ENCODE measurements at regions not wholly inside any gene's neighbourhood (a gene's known extent, or its start where the extent isn't known, plus 50 kb on each side); places are given as distances from the start of the nearest gene placed in this dataset.

DNA sequence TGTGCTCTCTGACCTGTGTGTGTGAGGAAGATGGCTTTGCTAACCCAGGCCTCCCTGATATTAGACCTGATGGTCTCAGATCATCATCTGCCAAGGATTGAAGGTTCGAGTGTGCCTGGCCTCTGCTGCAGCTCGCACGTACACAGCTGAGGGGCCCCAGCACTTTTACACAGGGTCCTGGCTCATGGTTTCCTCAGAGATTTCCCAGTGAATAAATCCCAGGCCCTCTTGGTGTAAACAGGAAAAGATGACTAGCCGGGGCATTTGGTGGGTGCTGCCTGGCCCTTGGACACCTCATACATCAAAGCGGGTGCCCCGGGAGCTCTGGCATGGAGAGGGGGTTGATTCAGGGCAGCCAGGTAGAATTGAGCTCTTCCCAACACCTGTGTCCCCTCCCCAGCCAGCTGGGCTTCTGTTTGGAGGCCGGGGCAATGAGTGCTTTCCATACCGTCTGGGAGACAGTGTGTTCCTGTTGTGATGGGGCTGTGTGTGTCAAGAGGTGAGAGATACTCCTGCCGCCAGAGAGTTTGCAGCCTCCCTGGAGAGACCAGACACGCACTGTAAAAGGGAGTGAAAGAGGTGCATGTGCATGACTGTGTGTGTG is 72.5 kb upstream of the TLE3 start:
- Mint-ChIP-seq H3K4me3 (no peak overlapping the region), H3K9me3 (no peaks in the 10 kb centered on the region), H3K4me1 (peaks cover 11 to 13% of the 10 kb centered on the region in 2 experiments), H3K36me3 (ENCODE audit: insufficient read depth in 1 of 3, low read depth in 3 of 3) (no peaks in the 10 kb centered on the region), H3K27me3 (ENCODE audit: low read depth) (peaks cover 9% of the 10 kb centered on the region), H3K27ac (no peak overlapping the region)
- Histone ChIP-seq H3K79me1 (ENCODE audit: insufficient read depth, low read depth, low read length, poor library complexity, severe bottlenecking) (no peaks in the 10 kb centered on the region), H2BK20ac (ENCODE audit: low read depth, low read length, poor library complexity, severe bottlenecking) (no peak overlapping the region), H2AFZ (ENCODE audit: low read length) (no peak overlapping the region), H3K18ac (ENCODE audit: insufficient read length, low read depth, low read length) (no peak overlapping the region), H2BK120ac (ENCODE audit: low read depth, low read length, poor library complexity, severe bottlenecking) (no peak overlapping the region), H2BK5ac (ENCODE audit: insufficient read length, low read length) (no peak overlapping the region), H3K23me2 (ENCODE audit: insufficient read length, low read depth, low read length, poor library complexity, severe bottlenecking) (no peaks in the 10 kb centered on the region), H3K27me3 (ENCODE audit: insufficient read depth, low read length) (no peaks in the 10 kb centered on the region), H4K5ac (ENCODE audit: insufficient read length, low read depth, low read length) (no peak overlapping the region), H3K9ac (ENCODE audit: extremely low read depth, insufficient read length, low read length) (no peak overlapping the region), H3K9me3 (ENCODE audit: control insufficient read depth, low read depth, low read length) (no peaks in the 10 kb centered on the region), H3T11ph (ENCODE audit: low read length) (no peak overlapping the region), H3K4ac (ENCODE audit: low read depth, low read length) (no peak overlapping the region), H2BK12ac (ENCODE audit: insufficient read length, low read depth, low read length) (no peak overlapping the region), H3K56ac (ENCODE audit: insufficient read length, low read depth, low read length) (no peak overlapping the region), H2AK5ac (ENCODE audit: insufficient read length, low read length) (no peak overlapping the region), H2BK15ac (ENCODE audit: low read depth, low read length) (no peak overlapping the region), H3K27ac (ENCODE audit: insufficient read length, low read depth, low read length) (no peak overlapping the region), H3K14ac (ENCODE audit: insufficient read depth, low read length) (peak overlapping the region; percentile 2; the same call in 1 of the 2 replicates), H4K91ac (ENCODE audit: insufficient read length, low read depth, low read length) (no peak overlapping the region), H3K4me2 (ENCODE audit: insufficient read depth, insufficient read length, low read length) (no peak overlapping the region), H4K8ac (replicated peaks; ENCODE audit: insufficient read length, low read depth, low read length) (no peak overlapping the region), H3K79me2 (ENCODE audit: insufficient read depth, low read length) (no peaks in the 10 kb centered on the region), H3K23ac (ENCODE audit: insufficient read length, low read depth, low read length) (no peak overlapping the region), H3K4me1 (ENCODE audit: insufficient read depth, low read length) (no peaks in the 10 kb centered on the region), H4K20me1 (ENCODE audit: control insufficient read depth, insufficient read depth, insufficient read length) (no peaks in the 10 kb centered on the region)
- TF ChIP-seq, protein P1, sequence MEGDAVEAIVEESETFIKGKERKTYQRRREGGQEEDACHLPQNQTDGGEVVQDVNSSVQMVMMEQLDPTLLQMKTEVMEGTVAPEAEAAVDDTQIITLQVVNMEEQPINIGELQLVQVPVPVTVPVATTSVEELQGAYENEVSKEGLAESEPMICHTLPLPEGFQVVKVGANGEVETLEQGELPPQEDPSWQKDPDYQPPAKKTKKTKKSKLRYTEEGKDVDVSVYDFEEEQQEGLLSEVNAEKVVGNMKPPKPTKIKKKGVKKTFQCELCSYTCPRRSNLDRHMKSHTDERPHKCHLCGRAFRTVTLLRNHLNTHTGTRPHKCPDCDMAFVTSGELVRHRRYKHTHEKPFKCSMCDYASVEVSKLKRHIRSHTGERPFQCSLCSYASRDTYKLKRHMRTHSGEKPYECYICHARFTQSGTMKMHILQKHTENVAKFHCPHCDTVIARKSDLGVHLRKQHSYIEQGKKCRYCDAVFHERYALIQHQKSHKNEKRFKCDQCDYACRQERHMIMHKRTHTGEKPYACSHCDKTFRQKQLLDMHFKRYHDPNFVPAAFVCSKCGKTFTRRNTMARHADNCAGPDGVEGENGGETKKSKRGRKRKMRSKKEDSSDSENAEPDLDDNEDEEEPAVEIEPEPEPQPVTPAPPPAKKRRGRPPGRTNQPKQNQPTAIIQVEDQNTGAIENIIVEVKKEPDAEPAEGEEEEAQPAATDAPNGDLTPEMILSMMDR (conservative IDR thresholded peaks at IDR 0.05), result no peak
- WGBS (ENCODE audit: extremely low coverage, insufficient read length, low lambda C conversion rate), result no CpG with 5 or more reads among the region's 10 CpGs
- no peak for DNase-seq
